OCI-LY3 (cell line): ENCODE measurements at regions not wholly inside any gene's neighbourhood (a gene's known extent, or its start where the extent isn't known, plus 50 kb on each side); places are given as distances from the start of the nearest gene placed in this dataset.

Experiments
- H2AFZ ChIP-seq: fragments of 200-600, 300-600 bp; shearing (Covaris generic); 2 replicates; pipeline ENCODE4 v1.6.0; 2014; ENCODE audit warnings: antibody characterized with exemption, low read depth, low read length
- H3K27ac ChIP-seq: fragments of 200-600, 300-600 bp; sonication (generic); 2 replicates; pipeline ENCODE4 v1.5.1; 2014; ENCODE audit warnings: mild to moderate bottlenecking, low read length, moderate library complexity, mixed read lengths
- H3K27me3 ChIP-seq: fragments of 200-600, 300-600 bp; sonication (generic); 2 replicates; pipeline ENCODE4 v1.6.1; 2014; ENCODE audit warnings: low read depth, low read length, mixed read lengths
- H3K36me3 ChIP-seq: fragments of 200-600, 300-600 bp; sonication (generic); replicated peaks from 2 replicates; pipeline ENCODE3; 2014; ENCODE audit warnings: low read depth, low read length, mixed read lengths
- H3K4me1 ChIP-seq: fragments of 300-600, 200-600 bp; sonication (generic); 2 replicates; pipeline ENCODE4 v1.6.1; 2014; ENCODE audit warnings: low read length, mixed read lengths
- H3K4me2 ChIP-seq: fragments of 200-600, 300-600 bp; sonication (generic); 2 replicates; pipeline ENCODE4 v1.6.1; 2014; ENCODE audit warnings: low read length, mixed read lengths
- H3K4me3 ChIP-seq: fragments of 300-600, 200-600 bp; sonication (generic); 2 replicates; pipeline ENCODE4 v1.5.1; 2014; ENCODE audit warnings: antibody characterized with exemption, mild to moderate bottlenecking, low read length, moderate library complexity
- H3K79me2 ChIP-seq: fragments of 300-600, 200-600 bp; shearing (Covaris generic); 2 replicates; pipeline ENCODE4 v1.6.1; 2014; ENCODE audit warnings: mild to moderate bottlenecking, low read length, mixed read lengths
- H3K9ac ChIP-seq: fragments of 300-600, 200-600 bp; shearing (Covaris generic); 2 replicates; pipeline ENCODE4 v1.6.0; 2014; ENCODE audit warnings: mild to moderate bottlenecking, low read length, moderate library complexity
- H3K9me3 ChIP-seq: fragments of 200-600, 300-600 bp; shearing (Covaris generic); 2 replicates; pipeline ENCODE4 v1.6.1; 2014; ENCODE audit warnings: low read length, mixed read lengths; ENCODE audit not compliant: insufficient read depth
- H4K20me1 ChIP-seq: fragments of 200-600, 300-600 bp; sonication (generic); 2 replicates; pipeline ENCODE4 v1.6.1; 2016; ENCODE audit warnings: low read length, mixed read lengths; ENCODE audit not compliant: insufficient read depth
- CTCF ChIP-seq: fragments of 200-600, 300-600 bp; sonication (generic); IDR thresholded peaks from 2 replicates; pipeline ENCODE4 v1.5.1; 2014; ENCODE audit warnings: antibody characterized with exemption, low read length, low read depth
- EZH2phosphoT487 ChIP-seq: fragments of 200-600 bp; shearing (Covaris generic); IDR thresholded peaks from 2 replicates; pipeline ENCODE4 v1.6.1; 2018; ENCODE audit warnings: antibody characterized with exemption, mixed run types, low read depth

- peaks cover 12% of the 10 kb centered on the region; the same call in 1 of the 2 replicates for H3K27me3 ChIP-seq
- H4K20me1 ChIP-seq: no peaks in the 10 kb centered on the region
- H2AFZ ChIP-seq: no peak overlapping the region
- no peak for TF ChIP-seq CTCF
- TF ChIP-seq EZH2phosphoT487: no peak
- no peaks in the 10 kb centered on the region for H3K36me3 ChIP-seq
- H3K4me1 ChIP-seq: no peaks in the 10 kb centered on the region
- no peak overlapping the region for H3K27ac ChIP-seq
- H3K9me3 ChIP-seq: no peaks in the 10 kb centered on the region
- H3K9ac ChIP-seq: no peak overlapping the region
- H3K4me2 ChIP-seq: no peak overlapping the region
- no peak overlapping the region for H3K4me3 ChIP-seq
- H3K79me2 ChIP-seq: no peaks in the 10 kb centered on the region
Measured at GRCh38 chr21:35414056-35414455, 365.0 kb upstream of the RUNX1 start.

- no peak overlapping the region for H3K27ac ChIP-seq
- no peak overlapping the region for H3K4me3 ChIP-seq
- peaks cover 12% of the 10 kb centered on the region; the same call in 1 of the 2 replicates for H3K27me3 ChIP-seq
- no peaks in the 10 kb centered on the region for H4K20me1 ChIP-seq
- no peak overlapping the region for H2AFZ ChIP-seq
- no peaks in the 10 kb centered on the region for H3K79me2 ChIP-seq
- no peaks in the 10 kb centered on the region for H3K4me1 ChIP-seq
- no peaks in the 10 kb centered on the region for H3K36me3 ChIP-seq
- no peak overlapping the region for H3K4me2 ChIP-seq
- H3K9ac ChIP-seq: no peak overlapping the region
- TF ChIP-seq EZH2phosphoT487 (no peak), CTCF (no peak)
- H3K9me3 ChIP-seq: no peaks in the 10 kb centered on the region
Measured at GRCh38 chr21:35412231-35412630, 363.1 kb upstream of the RUNX1 start.

GRCh38 chr21:35411434-35411833, 362.3 kb upstream of the RUNX1 start:
- H3K4me1 ChIP-seq: no peaks in the 10 kb centered on the region
- no peaks in the 10 kb centered on the region for H4K20me1 ChIP-seq
- H3K79me2 ChIP-seq: no peaks in the 10 kb centered on the region
- peaks cover 12% of the 10 kb centered on the region; the same call in 1 of the 2 replicates for H3K27me3 ChIP-seq
- H3K4me2 ChIP-seq: no peak overlapping the region
- H3K9ac ChIP-seq: no peak overlapping the region
- H3K27ac ChIP-seq: no peak overlapping the region
- H3K4me3 ChIP-seq: no peak overlapping the region
- no peaks in the 10 kb centered on the region for H3K9me3 ChIP-seq
- H3K36me3 ChIP-seq: no peaks in the 10 kb centered on the region
- H2AFZ ChIP-seq: no peak overlapping the region
- TF ChIP-seq EZH2phosphoT487: no peak
- no peak for TF ChIP-seq CTCF

DNA sequence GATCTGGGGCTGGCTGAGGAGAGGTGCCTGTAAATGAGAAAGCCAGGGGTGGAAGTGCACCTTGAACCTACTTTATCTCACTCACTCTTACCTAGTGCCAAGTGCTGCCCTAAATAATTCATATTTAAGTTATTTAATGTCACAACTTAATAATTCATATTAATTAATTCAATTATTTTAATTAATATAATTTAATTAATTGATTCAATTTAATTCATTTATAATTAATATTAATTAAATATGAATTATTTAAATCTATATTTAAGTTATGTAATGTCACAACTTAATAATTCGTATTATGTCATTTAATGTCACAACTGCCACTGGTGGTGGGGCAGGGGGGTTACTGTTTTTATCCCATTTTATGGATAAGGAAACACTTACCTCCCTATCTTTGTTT, 361.6 kb upstream of the RUNX1 start:
- no peaks in the 10 kb centered on the region for H3K79me2 ChIP-seq
- H3K9me3 ChIP-seq: no peaks in the 10 kb centered on the region
- H3K4me3 ChIP-seq: no peak overlapping the region
- H3K9ac ChIP-seq: no peak overlapping the region
- TF ChIP-seq CTCF (no peak), EZH2phosphoT487 (no peak)
- H2AFZ ChIP-seq: no peak overlapping the region
- peaks cover 12% of the 10 kb centered on the region; the same call in 1 of the 2 replicates for H3K27me3 ChIP-seq
- H3K36me3 ChIP-seq: no peaks in the 10 kb centered on the region
- H3K27ac ChIP-seq: no peak overlapping the region
- no peaks in the 10 kb centered on the region for H3K4me1 ChIP-seq
- H3K4me2 ChIP-seq: no peak overlapping the region
- H4K20me1 ChIP-seq: no peaks in the 10 kb centered on the region
